G401 (cell line): ENCODE measurements at regions not wholly inside any gene's neighbourhood (a gene's known extent, or its start where the extent isn't known, plus 50 kb on each side); places are given as distances from the start of the nearest gene placed in this dataset.
"Not testable (repeated sequence)": the region's sequence is repeated elsewhere in the genome, so short reads cannot be mapped to it uniquely, and the experiment has no call there.

ENCODE experiments used
- DNase-seq: peaks from one replicate; pipeline ENCODE4 v3.0.0-alpha.2; 2015; ENCODE audit warnings: low spot score
- in situ Hi-C: cut with HindIII; loops from 2 replicates; pipeline ENCODE4 v1.10.0; 2016; ENCODE audit warnings: low sequenced_read_pairs, mixed read lengths

GRCh38 chr12:87612996-87613395 is 416.2 kb downstream of the C12orf50 start:
- in situ Hi-C loops: no loop called here
- no peak for DNase-seq

- DNase-seq: no peak
- in situ Hi-C loops: no loop called here
Measured at GRCh38 chr12:87608321-87608720, 420.9 kb downstream of the C12orf50 start.

- DNase-seq: no peak
- in situ Hi-C loops: no loop called here
Measured at GRCh38 chr12:87603727-87604126, 425.5 kb downstream of the C12orf50 start.

DNA sequence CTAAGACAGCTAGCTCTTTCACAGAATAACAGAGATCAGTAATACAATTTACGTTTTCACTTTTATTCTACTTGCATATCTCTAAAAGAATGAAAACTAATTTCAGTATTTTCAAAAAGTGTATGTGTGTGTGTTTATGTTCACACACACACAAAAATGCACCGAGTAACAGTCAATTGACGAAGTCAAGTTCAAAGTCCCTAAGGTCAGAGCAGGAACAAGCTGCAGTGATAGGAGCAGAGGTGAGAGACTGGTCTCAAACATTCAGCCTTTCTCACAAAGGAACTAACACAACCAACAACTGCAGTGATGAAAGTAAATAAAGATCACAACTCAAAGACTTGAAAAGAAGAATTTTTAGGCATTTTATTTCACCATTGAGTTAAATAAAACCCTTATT is 429.7 kb downstream of the C12orf50 start:
- in situ Hi-C loops: no loop called here
- DNase-seq: no peak

DNA sequence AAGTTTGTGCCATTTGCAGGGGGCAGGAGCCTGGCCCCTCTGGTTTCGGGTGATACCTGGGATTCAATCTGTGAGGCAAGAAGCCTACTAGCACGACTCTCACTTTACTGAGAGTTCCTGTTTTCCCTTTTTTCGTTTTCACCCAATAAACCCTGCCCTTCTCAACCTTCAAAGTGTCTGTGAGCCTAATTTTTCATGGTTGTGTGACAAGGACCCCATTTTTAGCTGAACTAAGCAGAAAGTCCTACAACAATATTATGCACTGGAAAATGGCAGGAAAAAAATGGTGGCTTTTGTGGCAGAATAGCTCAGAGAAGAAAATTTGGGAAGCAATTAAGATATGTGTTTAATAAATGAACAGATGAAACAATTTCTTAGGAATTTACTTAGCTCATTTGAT is 432.1 kb downstream of the C12orf50 start:
- in situ Hi-C loops: no loop called here
- no peak for DNase-seq

GRCh38 chr12:87596636-87597035 is 432.6 kb downstream of the C12orf50 start:
- in situ Hi-C loops: no loop called here

DNA sequence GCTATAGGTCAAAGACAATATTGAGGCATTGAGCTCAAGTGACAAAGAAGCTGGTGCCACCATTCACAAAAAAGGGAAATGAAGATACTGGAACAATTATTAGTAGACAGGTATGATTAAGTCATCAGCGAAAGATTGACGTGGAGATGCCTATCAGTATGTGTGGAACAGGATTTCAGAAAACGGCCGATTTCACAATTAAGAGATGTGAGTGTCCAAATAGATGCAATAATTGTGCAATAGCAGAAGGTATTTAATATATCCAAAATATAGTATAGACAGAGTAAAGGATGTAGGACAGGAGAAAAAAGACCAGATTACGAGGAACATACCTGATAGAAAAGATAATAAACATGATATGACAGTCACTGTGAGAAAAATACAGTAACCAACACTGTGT is 433.1 kb downstream of the C12orf50 start:
- DNase-seq: no peak
- in situ Hi-C loops: no loop called here

More at GRCh38 chr12:87596636-87597035, 432.6 kb downstream of the C12orf50 start:
- DNase-seq: no peak

DNA sequence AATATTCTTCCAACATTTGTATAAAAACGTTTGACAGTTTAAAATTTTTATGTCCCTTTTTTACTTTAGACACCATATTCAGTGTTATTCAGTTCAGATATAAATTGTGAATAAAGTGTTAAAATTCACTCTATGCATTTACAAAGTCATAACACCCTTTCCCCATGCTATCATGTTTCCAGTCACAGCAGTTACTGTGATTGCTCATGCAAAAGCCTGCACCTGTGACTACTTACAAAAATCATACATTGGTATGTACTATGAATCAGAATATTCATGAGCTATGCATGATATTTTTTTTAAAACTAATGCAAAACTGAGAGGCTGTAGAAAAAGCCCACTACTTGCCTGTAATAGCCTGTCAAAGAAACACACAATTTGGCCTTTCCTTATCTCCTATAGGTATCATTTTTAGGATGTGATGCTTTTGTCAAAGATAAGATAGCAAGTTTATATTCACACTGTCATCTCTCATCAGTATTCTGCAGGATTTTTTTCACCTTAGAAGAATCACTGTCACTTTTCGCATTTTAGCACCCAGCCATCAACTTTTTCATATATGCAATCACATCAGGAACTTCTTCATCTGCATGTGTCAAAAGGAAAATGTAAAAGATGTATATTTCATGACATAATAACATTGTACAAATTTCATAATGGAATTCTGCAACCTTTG is 443.2 kb downstream of the C12orf50 start:
- DNase-seq: no peak
- in situ Hi-C loops: no loop called here

DNA sequence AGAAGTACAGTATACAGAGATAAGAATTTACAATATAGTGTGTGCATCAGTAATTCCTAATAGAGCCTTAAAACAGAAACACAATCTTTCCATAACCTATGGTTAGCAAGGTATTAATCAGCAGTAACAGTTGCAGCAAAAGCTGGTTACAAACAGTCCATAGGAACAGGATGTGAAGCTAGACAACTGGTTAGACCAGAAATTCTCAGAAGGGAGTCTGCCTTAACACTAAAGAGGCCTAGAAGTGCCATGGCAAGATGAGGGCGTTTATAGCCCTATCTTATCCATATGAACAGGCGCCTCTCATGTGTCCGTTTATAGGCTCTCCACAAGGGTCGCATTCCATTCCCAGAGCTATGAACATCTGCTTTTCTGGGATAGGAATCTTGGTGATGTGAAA is 450.1 kb downstream of the C12orf50 start:
- in situ Hi-C loops, DNase-seq: not testable (repeated sequence)

DNA sequence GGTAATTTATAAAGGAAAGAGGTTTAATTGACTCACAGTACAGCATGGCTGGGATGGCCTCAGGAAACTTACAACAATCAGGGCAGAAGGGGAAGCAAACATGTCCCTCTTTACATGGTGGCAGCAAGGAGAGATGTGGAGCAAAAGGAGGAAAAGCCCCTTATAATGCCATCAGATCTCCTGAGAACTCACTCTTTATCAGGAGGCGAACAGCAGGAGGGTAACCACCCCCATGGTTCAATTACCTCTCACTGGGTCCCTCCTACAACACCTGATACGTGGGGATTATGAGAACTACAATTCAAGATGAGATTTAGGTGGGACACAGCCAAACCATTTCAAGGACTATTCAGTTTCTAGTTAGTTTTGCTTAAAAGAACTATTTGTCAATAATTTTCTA is 453.3 kb downstream of the C12orf50 start:
- no peak for DNase-seq
- in situ Hi-C loops: no loop called here

GRCh38 chr12:87566918-87567317 is 462.3 kb downstream of the C12orf50 start:
- in situ Hi-C loops, DNase-seq: not testable (repeated sequence)

GRCh38 chr12:87556985-87557384 is 472.2 kb downstream of the C12orf50 start:
- DNase-seq: no peak
- in situ Hi-C loops: no loop called here

DNA sequence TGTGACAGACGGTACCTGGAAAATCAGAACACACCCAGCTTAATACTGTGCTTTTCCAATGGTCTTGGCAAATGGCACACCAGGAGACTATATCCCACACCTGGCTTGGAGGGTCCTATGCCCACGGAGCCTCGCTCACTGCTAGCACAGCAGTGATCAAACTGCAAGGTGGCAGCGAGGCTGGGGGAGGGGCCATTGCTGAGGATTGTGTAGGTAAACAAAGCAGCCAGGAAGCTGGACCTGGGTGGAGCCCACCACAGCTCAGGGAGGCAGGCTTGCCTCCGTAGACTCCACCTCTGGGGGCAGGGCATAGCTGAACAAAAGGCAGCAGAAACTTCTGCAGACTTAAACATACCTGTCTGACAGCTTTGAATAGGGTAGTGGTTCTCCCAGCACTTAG is 498.0 kb downstream of the C12orf50 start:
- DNase-seq, in situ Hi-C loops: not testable (repeated sequence)

DNA sequence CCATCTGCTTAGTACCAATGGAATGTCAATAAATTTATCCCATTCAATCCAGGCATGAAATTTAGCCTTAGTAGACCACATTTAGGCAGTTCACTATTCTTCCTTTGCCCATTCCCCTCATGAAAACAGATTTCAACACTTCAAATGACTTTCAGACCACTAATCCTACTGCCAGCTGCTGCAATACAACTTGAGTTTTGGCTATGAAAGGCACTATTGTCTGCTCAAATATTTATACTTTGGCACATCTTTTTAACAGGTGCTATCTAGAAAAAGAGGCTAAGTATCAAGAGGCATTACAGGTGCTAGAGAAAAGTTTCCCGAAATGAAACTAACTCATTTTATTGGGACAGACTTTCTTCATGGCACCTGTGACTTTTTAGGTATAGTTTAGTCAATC is 499.8 kb downstream of the C12orf50 start:
- DNase-seq: no peak
- in situ Hi-C loops: no loop called here

DNA sequence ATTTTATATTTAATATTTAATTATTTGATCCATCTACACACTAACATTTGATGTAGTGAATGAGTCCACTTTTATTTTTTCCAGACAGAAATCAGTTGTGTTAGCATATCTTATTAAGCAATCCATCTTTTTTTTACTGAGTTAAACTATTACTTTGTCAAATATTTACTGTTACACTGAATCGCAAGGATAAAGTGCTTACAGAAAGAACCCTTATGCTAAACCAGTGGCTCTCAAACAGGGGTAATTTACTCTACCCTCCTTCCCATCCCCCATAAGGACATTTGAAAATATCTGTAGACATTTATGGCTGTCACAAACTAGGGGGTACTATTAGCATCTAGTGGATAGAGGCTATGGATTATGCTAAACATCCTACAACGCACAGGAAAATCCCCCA is 508.2 kb downstream of the C12orf50 start:
- DNase-seq: no peak
- in situ Hi-C loops: no loop called here

GRCh38 chr12:87518481-87518880 is 510.7 kb downstream of the C12orf50 start:
- in situ Hi-C loops: no loop called here
- no peak for DNase-seq

- in situ Hi-C loops: no loop called here
- DNase-seq: no peak
Measured at GRCh38 chr12:87518036-87518435, 511.2 kb downstream of the C12orf50 start.

DNA sequence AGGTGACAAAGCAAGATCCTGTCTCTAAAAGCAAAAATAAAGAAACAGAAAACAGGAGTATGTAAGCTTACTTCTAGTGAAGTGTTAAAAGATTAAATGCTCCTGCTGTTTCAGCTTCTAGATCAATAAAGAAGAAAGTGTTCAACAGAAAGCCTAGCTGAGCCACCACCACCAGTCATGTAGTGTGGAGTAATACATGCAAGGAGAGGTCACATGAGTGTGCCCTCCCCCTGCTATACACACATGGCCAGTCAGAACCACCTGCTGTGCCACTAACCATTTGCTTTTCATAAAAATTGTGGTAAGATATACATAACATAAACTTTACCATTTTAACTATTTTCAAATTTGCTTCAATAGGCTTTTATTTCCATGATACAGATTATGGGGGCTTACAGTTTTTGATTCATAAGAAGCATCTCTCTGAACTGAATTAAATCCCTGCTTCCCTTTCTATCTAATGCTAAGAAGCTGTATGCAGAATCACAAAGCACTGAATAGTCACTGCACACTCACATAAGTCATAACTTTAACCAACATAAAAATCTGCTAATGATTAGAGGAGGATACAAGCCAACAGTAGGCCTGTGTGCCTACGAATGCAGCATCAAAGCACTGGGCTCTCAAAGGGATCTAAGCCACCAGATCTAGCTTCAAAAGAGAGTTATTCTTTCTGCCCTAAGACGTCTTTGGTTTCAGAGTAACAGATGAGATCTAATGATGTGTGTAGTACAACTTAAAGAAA is 515.5 kb downstream of the C12orf50 start:
- no peak for DNase-seq
- in situ Hi-C loops: no loop called here

DNA sequence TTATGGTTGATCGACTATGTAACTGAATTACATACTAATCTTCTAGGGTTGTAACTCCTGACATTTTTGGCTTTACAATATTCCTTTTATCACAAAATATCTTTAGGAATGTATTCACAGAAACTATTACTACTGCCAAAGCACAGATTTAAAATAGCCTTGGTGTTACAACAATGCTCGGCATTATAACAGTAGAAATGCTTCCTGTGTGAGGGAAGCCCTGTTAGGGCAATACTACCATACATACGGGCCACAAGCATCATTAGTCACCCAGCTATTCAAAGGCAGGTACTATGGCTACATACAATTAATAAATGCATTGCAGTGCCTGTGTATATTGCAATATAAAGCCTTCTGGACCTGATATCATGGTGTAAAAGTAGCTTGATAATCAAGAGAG is 517.8 kb downstream of the C12orf50 start:
- DNase-seq: no peak
- in situ Hi-C loops: no loop called here

DNA sequence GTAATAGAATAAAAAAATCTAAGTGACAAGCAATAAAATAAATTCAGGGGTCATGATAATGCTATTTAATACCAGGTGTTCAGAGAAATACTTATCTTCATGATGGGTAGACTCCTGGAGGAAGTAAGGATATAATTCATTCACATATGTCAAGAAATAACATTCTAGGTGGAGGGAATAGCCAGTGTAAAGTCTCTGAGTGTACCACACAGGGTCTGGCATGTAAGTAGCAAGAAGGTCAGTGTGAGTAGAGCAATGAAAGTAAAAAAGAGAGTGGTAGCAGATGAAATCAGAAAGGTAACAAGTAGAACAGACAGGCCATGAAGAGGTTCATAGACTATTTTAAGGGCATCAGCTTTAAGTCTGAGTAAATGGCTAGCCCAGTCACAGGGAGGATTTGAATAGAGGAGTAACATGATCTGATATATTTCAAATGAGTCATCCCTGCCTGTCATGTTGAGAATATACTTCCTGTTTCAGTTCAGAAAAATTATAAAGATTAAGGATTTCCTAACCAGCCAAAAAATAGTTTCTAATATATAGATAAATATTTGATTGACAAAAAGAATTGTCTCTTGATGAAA is 519.9 kb downstream of the C12orf50 start:
- in situ Hi-C loops: no loop called here
- DNase-seq: no peak

GRCh38 chr12:87491598-87491997 is 537.6 kb downstream of the C12orf50 start:
- in situ Hi-C loops: no loop called here

More at GRCh38 chr12:87491598-87491997, 537.6 kb downstream of the C12orf50 start:
- DNase-seq: no peak
